Aorta (tissue), 5 donors: ENCODE measurements at regions not wholly inside any gene's neighbourhood (a gene's known extent, or its start where the extent isn't known, plus 50 kb on each side); places are given as distances from the start of the nearest gene placed in this dataset.

ENCODE experiments used
- ATAC-seq: fragments of 200-7000 bp; cut with Tn5 transposase; one replicate; pipeline ENCODE4 v1.9.1; 2022; ENCODE audit warnings: moderate library complexity; ENCODE audit not compliant: low FRiP score
- DNase-seq, 2 donors: peaks; one replicate each; pipeline ENCODE4 v3.0.0-alpha.2; 2020
- H3K27ac ChIP-seq, 2 donors: one replicate each; pipeline ENCODE4 v1.5.1; 2013; ENCODE audit warnings: low read length in 2 of 2, mild to moderate bottlenecking in 2 of 2, moderate library complexity in 2 of 2, control low read depth in 1 of 2, inconsistent platforms in 1 of 2, low read depth in 1 of 2
- H3K27me3 ChIP-seq, 2 donors: one replicate each; pipeline ENCODE4 v1.6.1; 2013; ENCODE audit warnings: control low read depth in 1 of 2, low read length in 1 of 2, mild to moderate bottlenecking in 1 of 2, moderate library complexity in 1 of 2; ENCODE audit not compliant: insufficient read depth in 2 of 2, control insufficient read depth in 1 of 2
- H3K36me3 ChIP-seq, 2 donors: one replicate each; pipeline ENCODE4 v1.6.1; 2013; ENCODE audit warnings: control low read depth in 1 of 2, low read length in 1 of 2, mild to moderate bottlenecking in 1 of 2; ENCODE audit not compliant: insufficient read depth in 2 of 2, control insufficient read depth in 1 of 2
- H3K4me1 ChIP-seq, 2 donors: one replicate each; pipeline ENCODE4 v1.6.1; 2013; ENCODE audit warnings: low read length in 2 of 2, control low read depth in 1 of 2, mild to moderate bottlenecking in 1 of 2, moderate library complexity in 1 of 2; ENCODE audit not compliant: insufficient read depth in 2 of 2, control insufficient read depth in 1 of 2
- H3K4me3 ChIP-seq, 2 donors: one replicate each; pipeline ENCODE4 v1.5.1; 2013; ENCODE audit warnings: low read length in 2 of 2, control low read depth in 1 of 2, mild to moderate bottlenecking in 1 of 2
- H3K9me3 ChIP-seq: one replicate; pipeline ENCODE4 v1.6.1; 2013; ENCODE audit warnings: mild to moderate bottlenecking, low read length; ENCODE audit not compliant: control insufficient read depth
- WGBS, 2 donors: extraction: QIAGEN DNeasy Blood & Tissue Kit; methylation state at CpG; one replicate each; pipeline ENCODE4 v1.1.7; 2013; 5-methylcytosine and 5-hydroxymethylcytosine counted together
- intact Hi-C, 2 donors: fragments of 100-400 bp; cut with DNase I; formaldehyde crosslinking; loops; one replicate each; pipeline versions ENCODE4 v1.14.2 to v1.15.0; 2022
- donor health status: healthy with polysubstance abuse.
- donor health status: Bipolar disorder and iron deficiency.
- donor health status: DM: no; HTN: no; CAD: no.
- donor health status: DM: no; HTN: no; CAD: no.
- donor health status: DM: yes; HTN: yes; CAD: no.

- peak overlapping the region; percentile 18 to 60 for H3K27ac ChIP-seq
These were observed 443.5 kb downstream of the SOX6 start for GRCh38 chr11:15912825-15913224.

GRCh38 chr11:15913261-15913660 lies 443.1 kb downstream of the SOX6 start:
- no peaks in the 10 kb centered on the region for H3K4me1 ChIP-seq
- WGBS, 2 donors: 88 to 90% methylated on average over 2 of the region's 2 CpGs
- no peak for ATAC-seq
- no peaks in the 10 kb centered on the region for H3K36me3 ChIP-seq
- DNase-seq: no peak
- intact Hi-C loops: no loop called here
- H3K4me3 ChIP-seq: no peak overlapping the region
- no peaks in the 10 kb centered on the region for H3K9me3 ChIP-seq
- H3K27ac ChIP-seq: peak overlapping the region; percentile 18 to 30
- no peaks in the 10 kb centered on the region for H3K27me3 ChIP-seq

More at GRCh38 chr11:15912825-15913224, 443.5 kb downstream of the SOX6 start:
- 37 to 47% methylated on average over 7 of the region's 7 CpGs for WGBS, 2 donors
- Histone ChIP-seq H3K36me3 (no peaks in the 10 kb centered on the region), H3K27me3 (no peaks in the 10 kb centered on the region), H3K4me3 (no peak overlapping the region), H3K4me1 (no peaks in the 10 kb centered on the region), H3K9me3 (no peaks in the 10 kb centered on the region)
- no peak for ATAC-seq
- peak in 1 of 2 donors; percentile 56 for DNase-seq
- intact Hi-C loops: no loop called here
